ENCODE measurements at regions not wholly inside any gene's neighbourhood (a gene's known extent, or its start where the extent isn't known, plus 50 kb on each side); places are given as distances from the start of the nearest gene placed in this dataset.

GRCh38 chr3:21054064-21054463 lies 696.9 kb downstream of the ZNF385D start:
- ChIA-PET POLR2A (no interaction called here), CTCF (no interaction called here)
- H3K4me1 ChIP-seq = no peaks in the 10 kb centered on the region
- no peaks in the 10 kb centered on the region for H3K9me3 ChIP-seq
- 26% methylated on average over 3 of the region's 3 CpGs for WGBS (ENCODE audit: missing lambda C conversion rate)
- no peak for ATAC-seq
- DNase-seq (ENCODE audit: low read depth in 1 of 2, low spot score in 1 of 2) = no peak
- FAIRE-seq = no peak
- H3K4me3 ChIP-seq = no peak overlapping the region
- no peak overlapping the region for H3K27ac ChIP-seq
- TF ChIP-seq KDM1A (IDR thresholded peaks at IDR 0.05; ENCODE audit: low read depth) (no peak), BHLHE40 (IDR thresholded peaks at IDR 0.05; ENCODE audit: low read depth, low read length) (no peak), GATA3 (IDR thresholded peaks at IDR 0.05; ENCODE audit: borderline replicate concordance) (no peak), HES2 (IDR thresholded peaks at IDR 0.05) (no peak), CEBPB (IDR thresholded peaks at IDR 0.05) (no peak), NFE2L2 (conservative IDR thresholded peaks at IDR 0.05; ENCODE audit: low read length) (no peak), RCOR1 (IDR thresholded peaks at IDR 0.05; ENCODE audit: low read depth, low read length) (no peak), POLR2AphosphoS2 (conservative IDR thresholded peaks at IDR 0.05; ENCODE audit: low read length) (no peak), JUNB (IDR thresholded peaks at IDR 0.05) (no peak), EHMT2 (IDR thresholded peaks at IDR 0.05; ENCODE audit: low read depth) (no peak), REST (IDR thresholded peaks at IDR 0.05) (no peak)
- H3K4me2 ChIP-seq = no peak overlapping the region

- TF ChIP-seq RCOR1 (IDR thresholded peaks at IDR 0.05; ENCODE audit: low read depth, low read length) (no peak), HMGXB4 (CRISPR knock-in tag; IDR thresholded peaks at IDR 0.05; ENCODE audit: borderline replicate concordance) (no peak)
- 8% methylated on average over 7 of the region's 7 CpGs for WGBS (ENCODE audit: missing lambda C conversion rate)
- Histone ChIP-seq H3K9me3 (no peaks in the 10 kb centered on the region), H3K4me3 (no peak overlapping the region), H3K27ac (no peak overlapping the region), H3K4me2 (no peak overlapping the region), H3K4me1 (no peaks in the 10 kb centered on the region)
- POLR2A ChIA-PET = no interaction called here
- DNase-seq (ENCODE audit: low read depth in 1 of 2, low spot score in 1 of 2) (no peak), FAIRE-seq (no peak), ATAC-seq (no peak)
- CTCF ChIA-PET = no interaction called here
Measured at GRCh38 chr3:21049334-21050062, 701.5 kb downstream of the ZNF385D start.

GRCh38 chr3:21043139-21043538 lies 707.9 kb downstream of the ZNF385D start:
- no peak overlapping the region for H3K4me2 ChIP-seq
- ChIA-PET POLR2A (no interaction called here), CTCF (interaction anchor here (0.6 kb wide), 1 partner anchor 1935 kb away, joined by 3 read pairs; no protein-coding TSS in a partner anchor)
- H3K27ac ChIP-seq = no peak overlapping the region
- FAIRE-seq (no peak), ATAC-seq (no peak), DNase-seq (ENCODE audit: low read depth in 1 of 2, low spot score in 1 of 2) (no peak)
- WGBS (ENCODE audit: missing lambda C conversion rate) = 0% methylated on average over 1 of the region's 1 CpG
- H3K9me3 ChIP-seq = no peaks in the 10 kb centered on the region
- no peaks in the 10 kb centered on the region for H3K4me1 ChIP-seq
- no peak overlapping the region for H3K4me3 ChIP-seq
- no peak for TF ChIP-seq NR3C1 (IDR thresholded peaks at IDR 0.05)
- no peak for TF ChIP-seq CHD4 (IDR thresholded peaks at IDR 0.05; ENCODE audit: borderline replicate concordance)
- no peak for TF ChIP-seq SMC3 (IDR thresholded peaks at IDR 0.05)
- TF ChIP-seq HOXA7 (CRISPR knock-in tag; IDR thresholded peaks at IDR 0.05) = no peak
- no peak for TF ChIP-seq EP300 (IDR thresholded peaks at IDR 0.05)
- no peak for TF ChIP-seq BHLHE40 (IDR thresholded peaks at IDR 0.05; ENCODE audit: low read depth, low read length)
- no peak for TF ChIP-seq ZSCAN20 (CRISPR knock-in tag; IDR thresholded peaks at IDR 0.05)
- no peak for TF ChIP-seq CTCF (IDR thresholded peaks at IDR 0.05)
- no peak for TF ChIP-seq KDM1A (IDR thresholded peaks at IDR 0.05; ENCODE audit: low read depth)
- no peak for TF ChIP-seq HMGXB4 (CRISPR knock-in tag; IDR thresholded peaks at IDR 0.05; ENCODE audit: borderline replicate concordance)
- no peak for TF ChIP-seq CBX2 (IDR thresholded peaks at IDR 0.05; ENCODE audit: borderline replicate concordance, low read depth)
- no peak for TF ChIP-seq MAZ (IDR thresholded peaks at IDR 0.05; ENCODE audit: borderline replicate concordance, low read depth, low read length)
- TF ChIP-seq PBX3 (IDR thresholded peaks at IDR 0.05) = no peak
- TF ChIP-seq RARB (CRISPR knock-in tag; IDR thresholded peaks at IDR 0.05) = no peak

All from A549 (cell line).